Kidney epithelial cell (primary cell): ENCODE measurements at regions not wholly inside any gene's neighbourhood (a gene's known extent, or its start where the extent isn't known, plus 50 kb on each side); places are given as distances from the start of the nearest gene placed in this dataset.
A peak's percentile ranks its signal among the peaks of the same experiment; 100 is the strongest.
"Not testable (repeated sequence)": the region's sequence is repeated elsewhere in the genome, so short reads cannot be mapped to it uniquely, and the experiment has no call there.

Experiments used
- DNase-seq: peaks from one replicate; pipeline ENCODE4 v3.0.0-alpha.2; 2010; ENCODE audit warnings: low read depth
- H3K27me3 ChIP-seq: 2 replicates; pipeline ENCODE4 v1.6.0; 2011; ENCODE audit warnings: low read length; ENCODE audit not compliant: control insufficient read depth, insufficient read depth
- H3K36me3 ChIP-seq: 2 replicates; pipeline ENCODE4 v1.5.1; 2011; ENCODE audit warnings: low read length; ENCODE audit not compliant: control insufficient read depth, insufficient read depth
- H3K4me3 ChIP-seq: 2 replicates; pipeline ENCODE4 v1.5.1; 2011; ENCODE audit warnings: low read depth, mild to moderate bottlenecking, control low read depth, low read length
- CTCF ChIP-seq: IDR thresholded peaks from 2 replicates; pipeline ENCODE4 v1.5.1; 2011; ENCODE audit warnings: mild to moderate bottlenecking, moderate library complexity, low read length, control low read depth, inconsistent platforms; ENCODE audit not compliant: insufficient read depth, poor library complexity, severe bottlenecking

- no peak overlapping the region for H3K4me3 ChIP-seq
- no peaks in the 10 kb centered on the region for H3K27me3 ChIP-seq
- TF ChIP-seq CTCF, result no peak
- DNase-seq, result no peak
- no peaks in the 10 kb centered on the region for H3K36me3 ChIP-seq
Observed at GRCh38 chrX:63581906-63582305, 203.1 kb downstream of the ARHGEF9 start.

GRCh38 chrX:63581398-63581797 is 203.6 kb downstream of the ARHGEF9 start:
- Histone ChIP-seq H3K4me3 (no peak overlapping the region), H3K36me3 (no peaks in the 10 kb centered on the region), H3K27me3 (no peaks in the 10 kb centered on the region)
- DNase-seq, result no peak
- no peak for TF ChIP-seq CTCF

GRCh38 chrX:63576533-63576932 is 208.5 kb downstream of the ARHGEF9 start:
- no peak for TF ChIP-seq CTCF
- DNase-seq, result no peak

GRCh38 chrX:63575700-63576099 is 209.3 kb downstream of the ARHGEF9 start:
- not testable (repeated sequence) for H3K4me3 ChIP-seq, H3K36me3 ChIP-seq, DNase-seq, H3K27me3 ChIP-seq

More at GRCh38 chrX:63576533-63576932, 208.5 kb downstream of the ARHGEF9 start:
- H3K4me3 ChIP-seq, result no peak overlapping the region
- H3K36me3 ChIP-seq, result no peaks in the 10 kb centered on the region
- no peaks in the 10 kb centered on the region for H3K27me3 ChIP-seq

- Histone ChIP-seq H3K27me3 (no peaks in the 10 kb centered on the region), H3K36me3 (no peaks in the 10 kb centered on the region), H3K4me3 (no peak overlapping the region)
- TF ChIP-seq CTCF, result no peak
- DNase-seq, result no peak
Observed at GRCh38 chrX:63566856-63567255, 215.7 kb upstream of the SPIN4 start.

- DNase-seq, result no peak
- H3K4me3 ChIP-seq, result peak overlapping the region; percentile 53
- no peaks in the 10 kb centered on the region for H3K36me3 ChIP-seq
- no peak for TF ChIP-seq CTCF
- H3K27me3 ChIP-seq, result no peaks in the 10 kb centered on the region
Observed at GRCh38 chrX:63561425-63561824, 210.3 kb upstream of the SPIN4 start.
